Uterus (tissue), 3 donors: ENCODE measurements at regions not wholly inside any gene's neighbourhood (a gene's known extent, or its start where the extent isn't known, plus 50 kb on each side); places are given as distances from the start of the nearest gene placed in this dataset.

Experiments used
- DNase-seq, 2 donors: peaks; one replicate each; pipeline ENCODE4 v3.0.0-alpha.2; 2019 to 2020
- H3K27ac ChIP-seq, 2 donors: fragments of 200-600 bp; sonication (generic); 1 replicate in 1 of 2; 2 replicates in 1 of 2; pipeline ENCODE4 v1.5.1; 2016 to 2018
- H3K27me3 ChIP-seq, 2 donors: fragments of 200-600 bp; sonication (generic); one replicate each; pipeline ENCODE4 v1.5.1; 2018 to 2019; ENCODE audit warnings: control low read depth in 1 of 2
- H3K36me3 ChIP-seq, 2 donors: fragments of 200-600 bp; sonication (generic); one replicate each; pipeline ENCODE4 v1.5.1; 2019; ENCODE audit warnings: control low read depth in 1 of 2
- H3K4me1 ChIP-seq, 2 donors: fragments of 200-600 bp; sonication (generic); one replicate each; pipeline ENCODE4 v1.5.1; 2018 to 2019; ENCODE audit warnings: control low read depth in 1 of 2
- H3K4me3 ChIP-seq, 2 donors: fragments of 200-600 bp; sonication (generic); 1 replicate in 1 of 2; 2 replicates in 1 of 2; pipeline ENCODE4 v1.5.1; 2018 to 2019; ENCODE audit warnings: mild to moderate bottlenecking in 1 of 2
- H3K9me3 ChIP-seq, 2 donors: fragments of 200-600 bp; sonication (generic); one replicate each; pipeline ENCODE4 v1.5.1; 2019; ENCODE audit warnings: control low read depth in 1 of 2
- CTCF ChIP-seq, 4 experiments: fragments of 200-600 bp in 2 of 4; fragments of 450-650 bp in 2 of 4; sonication (generic) in 2 of 4; IDR thresholded peaks; one replicate each; pipeline ENCODE4 v1.5.1; 2016 to 2019; ENCODE audit warnings: antibody characterized with exemption in 4 of 4, mild to moderate bottlenecking in 2 of 4, moderate library complexity in 1 of 4
- POLR2A ChIP-seq, 2 donors: fragments of 450-650 bp; IDR thresholded peaks; one replicate each; pipeline ENCODE4 v1.6.1; 2016; ENCODE audit warnings: antibody characterized with exemption in 2 of 2, mild to moderate bottlenecking in 1 of 2, moderate library complexity in 1 of 2
- intact Hi-C: fragments of 100-400 bp; cut with DNase I; formaldehyde crosslinking; loops from one replicate; pipeline ENCODE4 v1.15.1; 2023; ENCODE audit warnings: low total_unique reads
- donor health status: DM: yes; HTN: yes; CAD: no.

DNA sequence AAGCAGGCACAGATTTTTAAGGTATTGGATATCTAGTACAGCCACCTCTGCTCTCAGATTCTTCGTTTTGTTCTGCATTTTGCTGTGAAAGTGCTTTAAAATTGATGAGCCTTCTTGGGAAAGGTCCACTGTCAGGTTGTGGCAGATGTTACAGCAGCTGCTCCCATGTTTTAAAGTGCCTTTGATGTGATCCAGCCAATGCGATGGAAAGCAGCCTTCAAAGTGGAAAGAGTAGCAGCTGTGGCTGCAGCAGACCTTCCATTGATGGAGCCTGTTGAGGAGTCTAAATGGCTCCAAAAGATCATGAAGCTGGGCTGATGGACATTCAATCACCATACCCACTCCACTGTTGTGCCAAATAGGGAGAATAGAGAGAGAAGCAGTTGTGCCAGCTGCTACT lies 816.9 kb downstream of the PLA2G4A start:
- no peak for DNase-seq
- intact Hi-C loops: no loop called here
- no peaks in the 10 kb centered on the region for H3K36me3 ChIP-seq
- no peak overlapping the region for H3K4me3 ChIP-seq
- H3K4me1 ChIP-seq: no peaks in the 10 kb centered on the region
- H3K27me3 ChIP-seq: no peaks in the 10 kb centered on the region
- no peak overlapping the region for H3K27ac ChIP-seq
- H3K9me3 ChIP-seq: no peaks in the 10 kb centered on the region
- TF ChIP-seq CTCF (IDR thresholded peaks at IDR 0.05) (no peak), POLR2A (IDR thresholded peaks at IDR 0.05) (no peak)

DNA sequence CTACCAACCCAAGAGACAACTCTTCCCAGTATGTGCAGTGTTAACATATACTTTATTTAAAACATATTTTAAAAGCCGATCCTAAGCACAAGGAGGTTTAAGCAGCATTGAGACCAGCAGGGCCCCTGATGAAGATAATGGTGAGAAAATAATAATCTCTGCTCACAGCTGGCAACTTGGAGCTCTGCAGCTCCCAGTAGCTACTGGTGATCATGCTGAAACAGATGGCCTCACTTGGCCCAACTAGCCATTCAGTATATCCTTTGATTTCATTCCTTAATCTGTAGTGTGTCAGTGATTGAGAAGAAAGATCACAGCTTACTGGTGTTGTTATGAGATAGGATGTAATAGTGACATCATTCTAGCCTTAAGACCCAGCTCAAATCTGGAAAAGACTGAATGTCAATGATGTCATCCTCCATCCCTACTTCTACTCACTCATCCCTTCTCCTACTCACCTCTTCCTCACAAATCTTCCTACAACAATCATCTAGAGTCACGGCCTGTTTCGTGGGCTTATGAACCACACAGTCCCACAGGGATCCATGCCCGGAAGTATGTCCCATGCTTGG lies 817.9 kb downstream of the PLA2G4A start:
- DNase-seq: no peak
- H3K9me3 ChIP-seq: no peaks in the 10 kb centered on the region
- no peaks in the 10 kb centered on the region for H3K27me3 ChIP-seq
- intact Hi-C loops: no loop called here
- no peak overlapping the region for H3K4me3 ChIP-seq
- H3K36me3 ChIP-seq: no peaks in the 10 kb centered on the region
- no peak for TF ChIP-seq POLR2A (IDR thresholded peaks at IDR 0.05)
- no peak for TF ChIP-seq CTCF (IDR thresholded peaks at IDR 0.05)
- no peaks in the 10 kb centered on the region for H3K4me1 ChIP-seq
- no peak overlapping the region for H3K27ac ChIP-seq

DNA sequence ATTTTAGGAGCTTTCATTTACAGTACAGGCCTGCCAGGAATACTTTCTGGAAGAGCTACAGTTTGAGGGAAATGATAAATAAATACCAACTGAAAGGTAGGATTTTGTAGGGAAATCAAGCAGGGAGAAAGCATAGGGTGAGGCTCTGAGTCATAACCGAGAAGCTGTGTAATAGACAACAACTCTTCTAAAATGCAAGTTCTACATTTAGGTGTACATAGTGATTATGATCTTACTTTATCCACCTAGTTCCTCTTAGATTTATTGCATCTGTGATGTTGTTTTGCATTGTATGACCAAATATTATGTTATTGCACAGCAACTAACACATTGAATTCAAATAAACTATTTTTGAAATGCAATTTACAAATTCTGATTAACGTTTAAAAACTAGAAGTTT lies 819.3 kb downstream of the PLA2G4A start:
- no peak for DNase-seq
- H3K4me3 ChIP-seq: no peak overlapping the region
- H3K27ac ChIP-seq: no peak overlapping the region
- no peaks in the 10 kb centered on the region for H3K36me3 ChIP-seq
- no peaks in the 10 kb centered on the region for H3K27me3 ChIP-seq
- TF ChIP-seq CTCF (IDR thresholded peaks at IDR 0.05): no peak
- TF ChIP-seq POLR2A (IDR thresholded peaks at IDR 0.05): no peak
- no peaks in the 10 kb centered on the region for H3K4me1 ChIP-seq
- intact Hi-C loops: no loop called here
- H3K9me3 ChIP-seq: no peaks in the 10 kb centered on the region

GRCh38 chr1:187654635-187655034 lies 825.9 kb downstream of the PLA2G4A start:
- Histone ChIP-seq H3K4me3 (no peak overlapping the region), H3K36me3 (no peaks in the 10 kb centered on the region), H3K27ac (no peak overlapping the region), H3K27me3 (no peaks in the 10 kb centered on the region), H3K4me1 (no peaks in the 10 kb centered on the region), H3K9me3 (no peaks in the 10 kb centered on the region)
- intact Hi-C loops: no loop called here
- TF ChIP-seq CTCF (IDR thresholded peaks at IDR 0.05) (no peak), POLR2A (IDR thresholded peaks at IDR 0.05) (no peak)
- no peak for DNase-seq

GRCh38 chr1:187655104-187655503 lies 826.4 kb downstream of the PLA2G4A start:
- Histone ChIP-seq H3K4me3 (no peak overlapping the region), H3K27me3 (no peaks in the 10 kb centered on the region), H3K27ac (no peak overlapping the region), H3K36me3 (no peaks in the 10 kb centered on the region), H3K4me1 (no peaks in the 10 kb centered on the region), H3K9me3 (no peaks in the 10 kb centered on the region)
- intact Hi-C loops: no loop called here
- no peak for DNase-seq
- TF ChIP-seq POLR2A (IDR thresholded peaks at IDR 0.05) (no peak), CTCF (IDR thresholded peaks at IDR 0.05) (no peak)
